ENCODE measurements at regions not wholly inside any gene's neighbourhood (a gene's known extent, or its start where the extent isn't known, plus 50 kb on each side); places are given as distances from the start of the nearest gene placed in this dataset.

GRCh38 chr11:92869716-92870115, 99.7 kb upstream of the MTNR1B start:
- peaks cover 11% of the 10 kb centered on the region for H3K4me1 ChIP-seq (ENCODE audit: insufficient read depth, low read length)
- CTCF ChIA-PET (ENCODE audit: low intra/inter-chr PET ratio, low total read pairs), result no interaction called here
- H3K27ac ChIP-seq (ENCODE audit: extremely low read length, insufficient read depth, low read length), result no peak overlapping the region
- no peaks in the 10 kb centered on the region for H3K27me3 ChIP-seq (ENCODE audit: control insufficient read depth in 1 of 2, insufficient read depth in 2 of 2, low read length in 2 of 2)
- whole genome bisulfite sequencing (ENCODE audit: low lambda C conversion rate), result 0% methylated on average over 1 of the region's 1 CpG
- no peak overlapping the region for H3K9ac ChIP-seq (ENCODE audit: insufficient read depth, low read depth, low read length)
- POLR2A ChIA-PET, result no interaction called here
- TF ChIP-seq TCF7 (IDR thresholded peaks at IDR 0.05; ENCODE audit: low read depth) (peak; percentile 46; the same call in 1 of the 2 replicates), BCLAF1 (IDR thresholded peaks at IDR 0.05) (no peak), HNRNPH1 (optimal IDR thresholded peaks at IDR 0.05; ENCODE audit: low read depth, low read length) (no peak), ZNF383 (CRISPR knock-in tag; IDR thresholded peaks at IDR 0.05; ENCODE audit: borderline replicate concordance) (no peak), KMT2A (CRISPR knock-in tag; IDR thresholded peaks at IDR 0.05) (no peak), ZSCAN20 (CRISPR knock-in tag; IDR thresholded peaks at IDR 0.05; ENCODE audit: borderline replicate concordance) (no peak), CCAR2 (optimal IDR thresholded peaks at IDR 0.05; ENCODE audit: low read depth, low read length) (no peak), CEBPG (CRISPR knock-in tag; IDR thresholded peaks at IDR 0.05) (no peak), MAX (IDR thresholded peaks at IDR 0.05) (no peak), ZNF12 (CRISPR knock-in tag; IDR thresholded peaks at IDR 0.05) (no peak), SOX6 (IDR thresholded peaks at IDR 0.05) (no peak), SOX6 (CRISPR knock-in tag; IDR thresholded peaks at IDR 0.05) (0 out of 2 replicates have a peak, but pooled peaks have one; percentile 29), SIN3A (IDR thresholded peaks at IDR 0.05; ENCODE audit: borderline replicate concordance, low read depth, low read length) (no peak), ZNF776 (CRISPR knock-in tag; IDR thresholded peaks at IDR 0.05) (no peak), SOX5 (CRISPR knock-in tag; IDR thresholded peaks at IDR 0.05; ENCODE audit: borderline replicate concordance) (peak; percentile 55)
- TF ChIP-seq, protein P1, sequence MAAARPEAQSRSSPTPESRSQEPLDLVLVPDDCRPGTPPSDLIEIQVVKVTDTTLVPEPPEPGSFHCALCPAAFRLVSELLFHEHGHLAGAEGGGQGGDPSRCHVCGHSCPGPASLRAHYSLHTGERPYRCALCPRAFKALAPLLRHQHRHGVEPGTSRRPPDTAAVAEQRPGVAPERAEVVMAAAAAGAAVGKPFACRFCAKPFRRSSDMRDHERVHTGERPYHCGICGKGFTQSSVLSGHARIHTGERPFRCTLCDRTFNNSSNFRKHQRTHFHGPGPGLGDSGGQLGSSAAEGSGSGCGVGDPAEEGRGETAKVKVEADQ (CRISPR knock-in tag; IDR thresholded peaks at IDR 0.05; ENCODE audit: borderline replicate concordance), result no peak
- TF ChIP-seq, protein P2, sequence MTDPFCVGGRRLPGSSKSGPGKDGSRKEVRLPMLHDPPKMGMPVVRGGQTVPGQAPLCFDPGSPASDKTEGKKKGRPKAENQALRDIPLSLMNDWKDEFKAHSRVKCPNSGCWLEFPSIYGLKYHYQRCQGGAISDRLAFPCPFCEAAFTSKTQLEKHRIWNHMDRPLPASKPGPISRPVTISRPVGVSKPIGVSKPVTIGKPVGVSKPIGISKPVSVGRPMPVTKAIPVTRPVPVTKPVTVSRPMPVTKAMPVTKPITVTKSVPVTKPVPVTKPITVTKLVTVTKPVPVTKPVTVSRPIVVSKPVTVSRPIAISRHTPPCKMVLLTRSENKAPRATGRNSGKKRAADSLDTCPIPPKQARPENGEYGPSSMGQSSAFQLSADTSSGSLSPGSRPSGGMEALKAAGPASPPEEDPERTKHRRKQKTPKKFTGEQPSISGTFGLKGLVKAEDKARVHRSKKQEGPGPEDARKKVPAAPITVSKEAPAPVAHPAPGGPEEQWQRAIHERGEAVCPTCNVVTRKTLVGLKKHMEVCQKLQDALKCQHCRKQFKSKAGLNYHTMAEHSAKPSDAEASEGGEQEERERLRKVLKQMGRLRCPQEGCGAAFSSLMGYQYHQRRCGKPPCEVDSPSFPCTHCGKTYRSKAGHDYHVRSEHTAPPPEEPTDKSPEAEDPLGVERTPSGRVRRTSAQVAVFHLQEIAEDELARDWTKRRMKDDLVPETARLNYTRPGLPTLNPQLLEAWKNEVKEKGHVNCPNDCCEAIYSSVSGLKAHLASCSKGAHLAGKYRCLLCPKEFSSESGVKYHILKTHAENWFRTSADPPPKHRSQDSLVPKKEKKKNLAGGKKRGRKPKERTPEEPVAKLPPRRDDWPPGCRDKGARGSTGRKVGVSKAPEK (CRISPR knock-in tag; IDR thresholded peaks at IDR 0.05; ENCODE audit: borderline replicate concordance), result no peak
- no peaks in the 10 kb centered on the region for H3K36me3 ChIP-seq (replicated peaks in 1 of 2; ENCODE audit: control insufficient read depth in 1 of 2, insufficient read depth in 2 of 2, low read length in 2 of 2)
- H2AFZ ChIP-seq (ENCODE audit: low read length), result no peak overlapping the region
- H3K4me2 ChIP-seq (ENCODE audit: low read depth, low read length), result no peak overlapping the region
- peak; percentile 12 for DNase-seq (ENCODE audit: low spot score)
- no peaks in the 10 kb centered on the region for H3K79me2 ChIP-seq (ENCODE audit: insufficient read depth, low read length)
- FAIRE-seq, result no peak
- H3K9me3 ChIP-seq (ENCODE audit: low read length), result no peaks in the 10 kb centered on the region
- no TSS peak for BruUV-seq (replicated peaks)
- in situ Hi-C loops (cut with HindIII; ENCODE audit: extremely low pct_ligation_motif_present, low pct_unique_long_range_greater_than_20kb), result no loop called here
- ATAC-seq, result peak; percentile 68
- intact Hi-C loops (cut with micrococcal nuclease; ENCODE audit: unreplicated experiment), result no loop called here
- no peaks in the 10 kb centered on the region for H4K20me1 ChIP-seq (ENCODE audit: insufficient read depth, low read length)
- H3K4me3 ChIP-seq (replicated peaks in 1 of 3; ENCODE audit: insufficient read depth in 1 of 3, low read depth in 2 of 3, low read length in 3 of 3), result no peak overlapping the region
